Gastrocnemius medialis (tissue), 4 donors: ENCODE measurements at regions not wholly inside any gene's neighbourhood (a gene's known extent, or its start where the extent isn't known, plus 50 kb on each side); places are given as distances from the start of the nearest gene placed in this dataset.

Experiments
- CTCF ChIP-seq, 5 experiments: fragments of 450-650 bp in 3 of 5; fragments of 200-600 bp in 2 of 5; sonication (generic) in 2 of 5; IDR thresholded peaks in 4 of 5; conservative IDR thresholded peaks in 1 of 5; 1 replicate in 4 of 5; 2 replicates in 1 of 5; pipeline ENCODE4 v1.5.1; 2016 to 2019; ENCODE audit warnings: antibody characterized with exemption in 5 of 5, mild to moderate bottlenecking in 3 of 5, moderate library complexity in 3 of 5
- POLR2A ChIP-seq, 2 donors: fragments of 450-650 bp; IDR thresholded peaks; one replicate each; pipeline ENCODE4 v1.6.1; 2017; ENCODE audit warnings: antibody characterized with exemption in 2 of 2, mild to moderate bottlenecking in 2 of 2, moderate library complexity in 2 of 2

GRCh38 chr2:12302140-12302539, 414.6 kb upstream of the TRIB2 start:
- TF ChIP-seq CTCF (IDR thresholded peaks at IDR 0.05 in 4 of 5, conservative IDR thresholded peaks at IDR 0.05 in 1 of 5) (no peak), POLR2A (IDR thresholded peaks at IDR 0.05) (no peak)
